GM18526 (cell line): ENCODE measurements at regions not wholly inside any gene's neighbourhood (a gene's known extent, or its start where the extent isn't known, plus 50 kb on each side); places are given as distances from the start of the nearest gene placed in this dataset.

Experiments
- POLR2A ChIP-seq: IDR thresholded peaks from 3 replicates; pipeline ENCODE4 v1.6.1; 2011; ENCODE audit not compliant: insufficient read length; ENCODE audit errors: extremely low read depth

DNA sequence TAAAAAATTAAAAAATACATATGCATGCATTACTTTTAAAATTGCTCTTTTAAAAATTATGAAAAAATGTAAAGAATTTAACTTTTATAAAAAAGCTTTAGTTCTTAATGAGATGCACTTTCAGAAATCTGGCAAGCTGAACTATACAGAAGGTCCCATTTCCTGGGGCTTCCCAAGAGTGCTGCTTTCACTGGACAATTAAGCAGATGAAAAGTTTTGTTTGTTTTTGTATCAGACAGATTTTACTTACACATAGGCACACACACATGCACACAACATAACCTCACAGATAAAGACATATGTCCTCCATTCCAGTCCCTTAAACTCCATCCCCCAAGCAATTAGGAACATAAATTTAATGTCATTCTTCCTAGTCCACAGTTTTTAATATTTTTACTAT lies 402.3 kb upstream of the ASIC2 start:
- no peak for TF ChIP-seq POLR2A

DNA sequence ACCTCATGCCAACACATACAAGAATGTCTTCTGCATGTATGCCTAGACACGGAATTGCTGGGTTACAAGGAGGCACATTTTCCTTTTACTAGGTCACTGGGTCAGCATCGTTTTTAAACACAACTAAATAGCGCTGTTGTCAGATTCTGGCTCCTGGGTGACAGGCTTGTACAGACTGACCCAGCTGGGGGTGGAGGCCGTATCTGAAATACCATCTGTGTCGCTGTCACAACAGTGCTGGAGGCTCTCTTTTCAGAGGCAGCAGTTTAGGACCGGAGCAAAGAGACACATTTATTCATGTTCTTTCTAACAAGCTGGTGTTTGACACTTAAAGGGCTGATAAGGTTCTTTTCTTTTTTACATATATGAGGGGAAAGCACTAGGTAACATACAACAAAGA lies 403.0 kb upstream of the ASIC2 start:
- no peak for TF ChIP-seq POLR2A

DNA sequence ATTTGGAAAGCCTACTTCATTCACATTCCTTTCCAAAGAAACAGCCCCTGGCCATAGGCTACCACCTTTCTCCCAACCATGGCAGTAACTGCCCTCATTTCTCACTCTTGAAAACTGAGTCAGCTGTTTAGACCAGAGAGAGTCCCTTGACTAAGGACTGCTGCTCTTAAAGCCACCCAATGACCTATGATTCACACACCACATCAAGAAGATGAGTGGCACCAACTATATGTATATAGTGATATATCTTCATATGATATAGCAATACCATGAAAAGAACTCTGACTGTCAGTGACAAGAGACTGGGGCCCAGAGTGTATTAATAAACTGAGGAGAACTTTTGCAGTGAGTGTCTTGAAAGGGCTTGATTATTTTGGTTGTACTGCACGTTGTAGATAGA lies 404.5 kb upstream of the ASIC2 start:
- no peak for TF ChIP-seq POLR2A

DNA sequence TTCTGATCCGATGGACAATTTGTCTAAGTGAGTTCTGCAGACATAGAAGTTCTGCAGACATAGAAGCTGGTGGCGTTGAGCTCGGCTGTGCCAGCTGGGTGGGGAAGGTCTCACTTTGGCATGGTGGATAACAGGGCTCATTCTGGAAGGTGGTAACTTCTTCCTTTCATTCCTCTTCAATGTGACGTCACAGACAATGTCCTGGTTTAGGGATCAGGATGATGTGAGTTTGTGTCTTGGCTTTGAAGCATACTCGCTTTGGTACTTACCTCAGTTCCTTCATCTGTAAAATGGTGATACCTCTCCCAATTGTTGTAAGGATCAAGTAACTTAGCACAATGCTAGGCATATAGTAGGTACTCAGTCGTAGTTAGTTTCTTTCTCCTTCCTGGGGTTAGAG lies 408.8 kb upstream of the ASIC2 start:
- no peak for TF ChIP-seq POLR2A

DNA sequence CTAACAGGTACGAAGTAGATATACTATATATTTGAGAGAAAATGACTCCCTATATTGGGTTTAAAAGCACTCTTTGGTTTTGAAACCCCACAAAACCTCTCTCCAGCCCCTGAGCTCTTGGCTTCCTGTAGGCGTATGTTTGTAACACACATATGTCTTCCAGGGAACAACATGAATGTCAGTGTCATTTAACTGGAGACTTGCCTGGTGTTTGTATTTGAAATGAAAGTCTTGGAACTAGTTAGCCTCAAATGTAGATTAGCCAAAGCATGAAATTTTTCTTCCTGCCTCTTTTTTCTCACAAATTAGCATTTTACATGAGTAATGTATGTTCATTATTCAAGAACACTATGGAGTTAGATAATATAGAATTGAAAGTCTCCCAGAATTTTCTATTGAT lies 411.8 kb upstream of the ASIC2 start:
- no peak for TF ChIP-seq POLR2A

DNA sequence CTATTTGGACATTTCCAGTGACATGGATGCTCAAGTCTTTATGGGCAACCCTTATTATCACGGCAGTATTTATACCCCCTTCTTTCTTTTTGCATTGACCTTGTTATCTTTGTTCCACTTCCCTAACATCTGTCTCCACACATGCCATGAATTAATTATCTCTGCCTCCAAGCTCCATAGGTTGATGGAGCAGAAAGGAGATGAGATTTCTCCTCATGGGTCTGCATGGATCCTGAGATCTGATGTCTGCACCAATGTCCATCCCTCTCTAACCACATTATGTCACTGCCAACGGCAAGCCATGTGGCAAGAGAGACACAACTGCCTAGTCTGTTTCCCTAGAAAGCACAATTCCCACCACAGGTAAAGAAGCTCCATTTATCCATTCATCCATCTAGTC lies 416.8 kb upstream of the ASIC2 start:
- TF ChIP-seq POLR2A = no peak

DNA sequence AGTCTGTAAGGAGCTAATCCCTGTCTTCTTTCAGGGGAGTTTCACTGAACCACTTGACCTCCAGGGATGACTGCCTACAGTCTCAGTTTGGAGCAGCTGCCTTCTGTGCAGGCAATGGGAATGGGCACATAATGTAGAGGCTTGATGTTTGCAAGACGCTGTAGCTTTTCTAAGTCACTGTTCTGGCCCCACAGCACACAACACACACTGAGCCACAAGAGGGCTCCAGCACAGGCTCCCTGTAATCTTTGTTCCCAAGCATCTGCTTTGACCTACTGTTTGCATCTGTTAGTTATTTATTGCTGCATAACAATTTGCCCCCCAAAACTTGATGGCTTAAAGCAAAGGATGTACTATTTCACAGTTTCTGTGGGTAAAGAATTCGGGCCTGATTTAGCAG lies 419.0 kb upstream of the ASIC2 start:
- no peak for TF ChIP-seq POLR2A

DNA sequence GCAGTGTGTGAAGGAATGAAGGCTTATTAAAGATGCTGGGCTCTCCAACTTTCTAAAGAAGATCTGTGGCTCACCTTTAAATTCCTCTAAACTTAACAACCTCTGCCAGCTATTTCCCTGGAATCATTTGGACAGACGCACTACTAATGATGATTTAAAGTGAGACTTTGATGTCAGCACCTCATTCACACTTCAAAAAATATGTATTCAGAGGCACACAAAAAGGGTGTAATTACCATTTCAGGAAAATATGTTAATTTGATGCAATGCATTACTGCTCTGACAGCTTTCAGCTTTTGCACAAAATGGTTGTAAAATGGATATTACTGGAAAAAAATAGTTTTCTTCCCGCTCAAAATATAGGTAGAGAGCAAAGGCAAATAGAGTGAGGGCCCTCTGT lies 423.9 kb upstream of the ASIC2 start:
- TF ChIP-seq POLR2A = no peak

DNA sequence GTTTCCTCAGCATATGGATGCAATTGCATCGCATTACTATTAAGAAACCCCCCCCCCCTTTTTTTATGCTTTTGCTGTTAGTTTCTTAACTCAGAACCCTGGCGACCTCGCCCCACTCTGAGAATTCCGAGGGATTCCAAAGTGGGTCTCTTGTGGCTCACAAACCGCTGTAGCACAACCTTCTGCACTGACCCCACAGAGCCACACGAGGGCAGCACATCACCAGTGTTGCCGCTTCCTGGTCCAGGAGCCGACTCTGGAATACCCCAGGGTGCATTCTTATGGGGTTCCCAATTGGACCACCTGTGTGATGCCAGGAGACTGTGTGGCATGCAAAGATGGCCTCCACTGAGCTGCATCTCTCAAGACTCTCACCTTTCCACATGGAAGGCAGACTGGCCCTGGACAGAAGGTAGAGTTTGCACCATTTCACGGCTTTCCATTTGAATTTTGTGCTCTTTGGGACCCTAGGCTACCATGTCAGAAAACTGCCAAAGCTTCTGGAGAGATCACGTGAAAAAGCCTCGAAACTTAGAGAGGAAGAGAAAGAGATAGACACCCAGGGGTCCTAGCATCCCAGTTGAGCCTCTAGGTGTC lies 432.7 kb upstream of the ASIC2 start:
- no peak for TF ChIP-seq POLR2A

DNA sequence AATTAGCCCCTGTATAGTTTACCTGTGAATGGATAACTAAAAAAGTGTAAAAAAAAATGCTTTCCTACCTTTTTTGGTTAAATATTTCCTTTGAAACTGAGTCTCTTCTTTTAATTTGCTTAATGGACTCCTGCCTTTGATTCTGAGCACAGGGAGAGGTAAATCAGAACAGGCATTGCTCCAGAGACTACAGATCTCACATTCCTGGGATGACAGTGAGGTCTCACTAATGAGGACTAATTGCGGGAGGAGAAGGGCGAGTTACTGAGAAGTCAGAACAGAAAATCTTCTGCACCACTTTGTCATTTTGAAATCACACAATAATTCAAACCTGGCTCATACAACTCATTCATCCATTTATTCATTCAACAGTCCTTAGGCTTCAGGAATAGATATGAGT lies 437.0 kb upstream of the ASIC2 start:
- no peak for TF ChIP-seq POLR2A

DNA sequence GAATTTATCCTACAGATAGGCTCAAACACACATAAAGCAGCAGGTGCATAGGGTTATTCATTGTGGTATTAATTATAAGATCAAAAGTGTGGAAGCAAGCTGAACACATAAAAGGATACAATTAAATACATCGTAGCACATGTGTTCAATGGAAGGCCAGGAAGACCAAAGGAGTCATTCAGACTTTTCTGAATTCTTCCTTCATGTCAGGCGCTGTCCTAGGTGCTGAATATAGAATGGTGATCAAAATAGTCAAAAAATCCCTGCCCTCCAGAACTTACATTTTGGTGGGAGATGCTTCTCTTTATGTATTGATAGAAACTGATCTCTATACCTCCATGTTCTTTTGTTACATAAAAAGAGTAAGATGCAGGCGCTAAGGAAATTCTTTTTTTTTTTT lies 439.0 kb upstream of the ASIC2 start:
- no peak for TF ChIP-seq POLR2A

DNA sequence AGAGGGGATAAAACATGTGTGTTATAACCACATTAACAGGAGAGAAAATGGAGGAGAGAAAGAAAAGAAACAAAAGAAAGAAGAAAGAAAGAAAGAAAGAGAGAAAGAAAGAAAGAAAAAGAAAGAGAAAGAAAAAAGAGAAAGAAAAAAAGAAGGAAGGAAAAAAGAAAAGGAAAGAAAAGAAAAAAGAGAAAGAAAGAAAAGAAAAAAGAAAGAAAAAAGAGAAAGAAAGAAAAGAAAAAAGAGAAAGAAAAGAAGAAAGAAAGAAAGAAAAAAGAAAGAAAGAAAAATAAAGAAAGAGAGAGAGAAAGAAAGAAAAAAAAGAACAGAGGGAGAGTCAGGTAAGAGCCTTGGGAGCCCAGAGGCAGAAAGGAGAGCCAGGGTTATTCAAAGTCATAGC lies 446.6 kb upstream of the ASIC2 start:
- no peak for TF ChIP-seq POLR2A

DNA sequence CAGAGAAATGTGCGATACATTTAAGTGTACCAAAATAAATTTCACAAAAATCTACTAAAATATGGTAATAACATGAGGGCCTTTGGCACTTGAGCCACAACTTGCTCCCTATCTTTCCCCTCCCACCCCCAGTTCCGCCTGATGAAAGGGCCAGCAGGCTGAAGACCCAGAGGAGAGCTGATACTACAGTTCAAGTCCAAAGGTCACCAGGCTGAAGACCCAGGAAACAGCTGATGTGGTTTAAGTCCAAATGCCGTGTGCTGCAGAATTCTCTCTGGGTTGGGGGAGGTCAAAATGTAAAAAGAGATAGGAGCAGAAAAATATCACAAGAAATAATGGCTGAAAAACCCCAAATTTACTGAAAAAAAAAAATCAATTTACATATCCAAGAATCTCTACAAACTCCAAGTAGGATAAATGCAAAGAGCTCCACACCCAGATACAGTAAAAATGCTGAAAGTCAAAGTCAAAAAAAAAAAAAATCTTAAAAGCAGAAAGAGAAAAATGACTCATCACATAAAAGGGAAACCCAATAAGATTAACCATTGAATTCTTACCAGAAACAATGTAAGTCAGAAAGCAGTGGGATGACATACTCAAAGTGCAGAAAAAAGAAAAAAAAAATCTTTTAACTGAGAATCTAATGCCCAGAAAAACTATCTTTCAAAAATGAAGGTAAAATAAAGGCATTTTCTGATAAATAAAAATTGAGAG lies 452.1 kb upstream of the ASIC2 start:
- no peak for TF ChIP-seq POLR2A

DNA sequence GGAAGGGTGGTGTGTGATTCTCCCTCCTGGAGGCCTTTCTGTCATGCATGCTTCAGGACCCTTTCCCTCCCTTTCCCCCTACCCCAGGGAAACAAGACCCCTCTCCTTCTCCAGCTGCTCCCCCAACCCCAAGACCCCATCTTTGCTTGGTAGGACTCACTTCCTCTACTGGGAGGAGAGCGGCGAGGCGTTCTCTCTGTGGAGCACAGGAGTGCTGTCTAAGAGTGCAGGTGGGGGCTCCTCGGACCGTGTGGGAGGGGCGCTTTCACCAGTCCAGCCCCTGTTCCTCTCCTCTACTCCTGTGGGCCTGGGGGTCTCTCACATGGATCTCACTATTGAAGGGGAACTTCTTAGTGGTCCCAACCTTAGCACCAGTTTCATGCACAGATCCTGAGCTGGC lies 456.1 kb upstream of the ASIC2 start:
- no peak for TF ChIP-seq POLR2A

DNA sequence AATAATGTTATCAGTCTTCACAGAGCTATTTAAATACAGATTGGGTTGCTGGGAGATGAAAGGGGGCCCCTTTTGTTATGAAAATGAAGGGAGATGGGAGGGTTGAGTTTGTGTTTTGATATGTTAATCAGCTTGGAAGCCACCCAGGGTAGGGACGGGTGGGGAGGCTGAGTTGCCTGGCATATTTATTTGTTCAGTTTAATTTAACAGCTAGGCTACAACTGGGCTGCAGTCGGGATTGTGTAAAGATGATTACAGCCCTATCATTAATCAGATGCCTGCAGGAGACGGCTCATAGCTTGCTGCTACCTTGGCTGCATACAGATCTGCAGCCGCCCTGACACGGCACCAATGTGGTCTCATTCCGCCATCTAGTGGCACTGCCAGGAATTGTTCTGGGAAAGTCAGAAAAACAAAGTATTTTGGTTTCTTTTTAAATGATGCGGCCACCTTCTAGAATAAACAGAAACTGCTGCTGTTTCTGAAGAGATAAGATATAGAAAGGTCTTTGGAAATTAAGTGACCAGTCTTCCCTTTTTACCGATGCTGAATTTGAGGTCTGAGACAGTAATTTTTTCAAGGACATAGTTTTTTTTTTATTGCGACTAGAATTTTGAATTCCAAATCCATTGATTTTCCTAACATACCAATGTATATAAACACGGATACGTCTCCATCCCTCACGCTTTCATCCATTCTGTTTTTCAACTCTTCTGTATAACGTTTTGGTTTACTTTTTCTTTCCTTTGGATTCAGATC lies 458.0 kb upstream of the ASIC2 start:
- no peak for TF ChIP-seq POLR2A

DNA sequence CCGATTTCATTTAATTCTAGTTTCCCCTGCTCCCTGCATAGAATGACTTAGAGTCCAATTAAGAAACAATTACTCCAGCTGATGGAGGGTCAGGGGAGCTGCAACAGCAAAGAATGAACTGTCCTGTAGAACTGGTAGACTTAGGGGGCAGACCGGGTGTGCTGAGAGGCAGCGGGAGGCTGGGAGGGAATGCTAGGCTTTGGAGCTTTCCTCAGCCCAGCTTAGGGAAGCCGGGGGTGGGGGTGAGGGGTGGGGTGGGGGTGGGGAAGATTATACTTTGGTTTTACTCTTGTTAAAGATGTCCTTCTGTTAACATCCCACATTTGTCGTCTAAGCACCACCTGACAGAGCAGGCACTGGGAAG lies 458.6 kb upstream of the ASIC2 start:
- TF ChIP-seq POLR2A = no peak
